RPMI8226 (cell line): ENCODE measurements at regions not wholly inside any gene's neighbourhood (a gene's known extent, or its start where the extent isn't known, plus 50 kb on each side); places are given as distances from the start of the nearest gene placed in this dataset.

Experiments used
- DNase-seq: peaks from one replicate; pipeline ENCODE4 v3.0.0-alpha.2; 2015

GRCh38 chr20:60453388-60454246, 495.4 kb downstream of the CDH26 start:
- DNase-seq: no peak

- DNase-seq: no peak
Observed at GRCh38 chr20:60454491-60454890, 496.3 kb downstream of the CDH26 start.

- DNase-seq: no peak
Observed at GRCh38 chr20:60455272-60455671, 497.0 kb downstream of the CDH26 start.

DNA sequence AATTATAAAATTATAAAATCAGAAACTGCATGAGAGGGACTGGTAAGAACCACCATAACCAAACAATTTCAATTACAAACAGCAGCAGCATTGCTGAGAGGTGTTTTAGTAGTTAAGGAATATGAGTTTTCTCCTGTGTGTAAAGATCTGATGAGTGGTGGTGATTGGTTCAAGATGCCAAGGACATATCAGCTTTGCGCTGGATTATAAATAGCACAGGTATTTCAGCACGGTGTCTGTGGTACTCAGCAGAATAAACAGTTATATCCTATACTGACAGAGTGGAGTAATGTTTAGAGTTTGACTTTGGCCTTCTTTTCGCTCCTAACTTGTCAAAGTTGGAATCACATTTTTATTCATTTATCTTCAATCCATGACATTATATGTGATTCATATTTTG, 501.0 kb downstream of the CDH26 start:
- no peak for DNase-seq

- no peak for DNase-seq
Observed at GRCh38 chr20:60461993-60462392, 503.8 kb downstream of the CDH26 start.

GRCh38 chr20:60463798-60464197, 505.6 kb downstream of the CDH26 start:
- no peak for DNase-seq

DNA sequence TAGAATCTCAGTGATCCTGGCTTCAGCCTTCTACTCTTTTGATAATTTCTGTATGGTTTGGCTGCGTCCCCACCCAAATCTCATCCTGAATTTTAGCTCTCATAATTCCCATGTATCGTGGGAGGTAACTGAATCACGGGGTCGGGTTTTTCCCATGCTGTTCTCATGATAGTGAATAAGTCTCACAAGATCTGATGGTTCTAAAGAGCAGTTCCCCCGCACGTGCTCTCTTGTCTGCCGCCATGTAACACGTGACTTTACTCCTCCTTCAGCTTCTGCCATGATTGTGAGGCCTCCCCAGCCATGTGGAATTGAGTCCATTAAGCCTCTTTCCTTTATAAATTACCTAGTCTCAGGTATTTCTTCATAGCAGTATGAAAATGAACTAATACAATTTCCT, 507.2 kb downstream of the CDH26 start:
- DNase-seq: no peak

DNA sequence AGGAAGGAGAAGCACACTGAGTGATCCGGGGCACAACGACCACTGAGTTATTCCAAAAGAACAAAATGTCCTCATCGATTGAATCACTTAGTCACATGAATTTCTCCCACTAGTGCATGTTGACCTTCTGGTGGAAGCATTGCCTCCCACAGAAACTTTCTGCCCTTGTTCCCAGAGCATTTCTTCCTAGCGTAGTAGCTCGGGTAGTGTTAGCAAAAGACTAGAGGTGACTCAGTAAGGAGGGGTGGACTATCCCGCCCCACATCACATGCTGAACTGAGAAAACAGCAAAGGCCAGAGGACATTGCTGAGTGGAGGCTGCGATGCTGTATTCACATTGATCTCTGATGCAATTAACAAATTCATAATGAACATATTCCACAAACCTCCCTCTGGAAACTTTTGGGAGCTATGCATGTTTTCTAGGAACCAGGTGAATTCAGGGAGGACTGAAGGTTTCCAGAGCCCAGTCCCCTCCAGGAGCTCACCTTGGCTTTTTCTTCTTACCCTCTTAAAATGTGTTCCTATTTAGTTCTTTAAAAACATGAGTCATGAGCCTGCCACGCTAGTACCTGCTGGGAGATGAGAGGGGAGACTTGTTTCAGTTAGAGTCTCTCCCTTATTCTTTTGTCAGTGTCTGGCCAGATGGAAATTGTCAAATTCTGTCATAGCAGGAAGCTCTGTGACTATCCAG, 507.9 kb downstream of the CDH26 start:
- no peak for DNase-seq

DNA sequence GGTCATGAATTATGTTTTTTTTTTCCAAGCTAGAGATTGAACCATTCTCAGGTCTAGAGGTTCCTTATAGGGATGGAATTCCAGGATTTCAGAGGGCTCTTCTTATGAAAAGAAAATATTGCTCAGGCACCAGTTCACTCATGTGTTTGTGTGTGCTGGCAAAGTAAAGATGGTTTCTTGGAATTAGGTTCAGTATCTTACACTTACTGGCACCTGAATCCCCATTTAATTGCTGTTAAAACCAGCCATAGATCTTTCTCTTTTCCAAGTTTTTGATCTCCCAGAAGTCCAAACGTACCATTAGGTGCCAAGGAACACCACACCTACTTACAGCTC, 508.4 kb downstream of the CDH26 start:
- DNase-seq: no peak

DNA sequence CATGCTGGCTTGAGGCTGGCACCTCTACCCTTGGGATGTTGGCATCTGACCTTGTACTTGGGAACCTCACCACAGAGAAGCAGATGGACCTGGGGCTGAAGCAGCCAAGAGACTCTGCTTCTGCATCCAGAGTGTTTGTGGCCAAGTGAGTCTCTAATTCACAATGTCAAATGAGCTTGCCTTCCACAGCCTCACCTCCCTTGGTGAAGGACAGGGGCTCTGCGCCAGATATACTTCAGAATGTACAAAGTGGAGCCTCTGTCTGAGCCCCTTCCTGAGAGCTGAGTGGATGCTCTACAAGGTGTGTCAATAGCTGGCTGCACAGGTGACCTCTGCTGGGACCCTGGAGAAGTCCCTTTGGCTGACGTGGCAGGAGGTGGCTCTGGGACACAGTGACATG, 508.9 kb downstream of the CDH26 start:
- DNase-seq: no peak

GRCh38 chr20:60467771-60468170, 509.5 kb downstream of the CDH26 start:
- DNase-seq: no peak

- no peak for DNase-seq
Observed at GRCh38 chr20:60469829-60470228, 511.6 kb downstream of the CDH26 start.

- DNase-seq: no peak
Observed at GRCh38 chr20:60470366-60470765, 512.1 kb downstream of the CDH26 start.

DNA sequence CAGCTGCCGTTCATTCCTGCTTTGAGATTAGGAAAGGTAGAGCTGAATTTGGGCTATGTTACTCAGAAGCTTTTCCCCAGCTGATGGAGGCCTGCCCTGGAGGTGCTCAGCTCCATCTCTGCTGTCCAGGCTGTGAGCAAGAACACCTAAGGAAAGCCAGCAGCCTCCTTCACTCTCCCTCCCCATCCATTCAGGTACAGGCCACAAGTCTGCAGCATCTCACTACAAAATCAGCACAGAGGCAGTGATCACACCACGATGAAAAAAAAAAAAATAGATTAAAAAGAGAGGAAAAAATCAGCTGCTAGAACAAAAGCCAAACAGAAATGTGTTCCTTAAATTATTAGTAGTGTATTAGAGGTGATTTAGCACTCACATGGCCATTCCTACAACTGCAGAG, 515.0 kb downstream of the CDH26 start:
- no peak for DNase-seq

GRCh38 chr20:60474385-60474910, 516.2 kb downstream of the CDH26 start:
- DNase-seq: no peak

- DNase-seq: no peak
Observed at GRCh38 chr20:60476045-60476444, 517.8 kb downstream of the CDH26 start.

- DNase-seq: peak; percentile 71
Observed at GRCh38 chr20:60477958-60478357, 519.7 kb downstream of the CDH26 start.

DNA sequence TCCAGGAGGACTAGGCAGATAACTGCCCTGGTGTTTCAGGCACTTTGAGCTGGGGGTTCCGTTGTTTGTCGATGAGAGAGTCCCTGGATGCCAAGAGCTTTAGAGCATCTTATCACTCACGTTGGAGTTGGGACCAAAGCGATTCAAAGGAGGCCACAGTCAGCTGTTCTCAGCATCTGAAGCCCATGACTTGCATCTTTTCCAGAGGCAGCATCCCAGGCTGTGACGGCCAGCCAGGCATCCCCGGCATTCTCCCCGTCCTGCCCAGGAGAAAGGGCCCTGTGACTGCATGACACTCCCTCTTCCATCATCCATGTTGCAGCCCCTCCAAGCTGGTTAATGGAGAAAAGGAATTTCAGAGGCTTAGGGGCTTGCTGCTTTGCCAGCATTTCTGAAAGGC, 520.3 kb downstream of the CDH26 start:
- DNase-seq: no peak

GRCh38 chr20:60480950-60481742, 522.9 kb downstream of the CDH26 start:
- no peak for DNase-seq

- no peak for DNase-seq
Observed at GRCh38 chr20:60481743-60482133, 523.5 kb downstream of the CDH26 start.

GRCh38 chr20:60482221-60483008, 524.2 kb downstream of the CDH26 start:
- DNase-seq: no peak

GRCh38 chr20:60483371-60483770, 525.1 kb downstream of the CDH26 start:
- no peak for DNase-seq

- DNase-seq: no peak
Observed at GRCh38 chr20:60484316-60484715, 526.1 kb downstream of the CDH26 start.
